IPS-20b (cell line): ENCODE measurements at regions not wholly inside any gene's neighbourhood (a gene's known extent, or its start where the extent isn't known, plus 50 kb on each side); places are given as distances from the start of the nearest gene placed in this dataset.
"Not testable (repeated sequence)": the region's sequence is repeated elsewhere in the genome, so short reads cannot be mapped to it uniquely, and the experiment has no call there.

Experiments
- H3K27ac ChIP-seq: one replicate; pipeline ENCODE4 v1.5.1; 2013; ENCODE audit warnings: low read length
- H3K27me3 ChIP-seq: 2 replicates; pipeline ENCODE4 v1.6.1; 2013; ENCODE audit warnings: mild to moderate bottlenecking, low read length, inconsistent platforms; ENCODE audit not compliant: insufficient read depth
- H3K36me3 ChIP-seq: 2 replicates; pipeline ENCODE4 v1.6.1; 2013; ENCODE audit warnings: low read depth, mild to moderate bottlenecking, inconsistent platforms, low read length, moderate library complexity; ENCODE audit not compliant: insufficient read depth
- H3K4me1 ChIP-seq: 2 replicates; pipeline ENCODE4 v1.6.1; 2013; ENCODE audit warnings: mild to moderate bottlenecking, control low read depth, inconsistent platforms, low read length, moderate library complexity; ENCODE audit not compliant: insufficient read depth
- H3K4me3 ChIP-seq: 2 replicates; pipeline ENCODE4 v1.5.1; 2013; ENCODE audit warnings: mild to moderate bottlenecking, low read length, inconsistent platforms
- H3K9ac ChIP-seq: 2 replicates; pipeline ENCODE4 v1.6.1; 2013; ENCODE audit warnings: low read depth, mild to moderate bottlenecking, inconsistent platforms, low read length, moderate library complexity
- H3K9me3 ChIP-seq: 2 replicates; pipeline ENCODE4 v1.6.1; 2013; ENCODE audit warnings: mild to moderate bottlenecking, low read depth, low read length, inconsistent platforms; ENCODE audit not compliant: insufficient read depth

DNA sequence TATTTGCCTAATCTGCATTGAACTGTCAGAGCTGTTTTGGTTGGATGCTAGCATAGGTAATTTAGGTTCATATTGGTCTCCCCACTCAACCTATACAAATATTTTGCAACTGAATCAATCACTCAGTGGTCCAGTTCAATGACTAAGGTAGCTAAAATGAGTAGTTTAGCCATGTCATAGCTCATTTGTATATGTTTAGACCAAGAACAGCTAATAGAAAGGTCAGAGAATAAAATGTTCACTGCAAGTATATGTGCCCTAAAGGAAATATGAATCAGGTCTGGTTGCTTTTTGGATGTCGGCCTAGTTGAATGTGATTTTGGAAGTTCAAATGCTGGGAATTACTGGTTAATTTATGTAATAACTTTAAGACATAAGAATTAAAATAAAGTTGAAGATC lies 883.9 kb downstream of the LRFN5 start:
- H3K4me1 ChIP-seq: no peaks in the 10 kb centered on the region
- no peak overlapping the region for H3K27ac ChIP-seq
- no peak overlapping the region for H3K4me3 ChIP-seq
- no peaks in the 10 kb centered on the region for H3K36me3 ChIP-seq
- no peak overlapping the region for H3K9ac ChIP-seq
- no peaks in the 10 kb centered on the region for H3K27me3 ChIP-seq
- H3K9me3 ChIP-seq: no peaks in the 10 kb centered on the region

DNA sequence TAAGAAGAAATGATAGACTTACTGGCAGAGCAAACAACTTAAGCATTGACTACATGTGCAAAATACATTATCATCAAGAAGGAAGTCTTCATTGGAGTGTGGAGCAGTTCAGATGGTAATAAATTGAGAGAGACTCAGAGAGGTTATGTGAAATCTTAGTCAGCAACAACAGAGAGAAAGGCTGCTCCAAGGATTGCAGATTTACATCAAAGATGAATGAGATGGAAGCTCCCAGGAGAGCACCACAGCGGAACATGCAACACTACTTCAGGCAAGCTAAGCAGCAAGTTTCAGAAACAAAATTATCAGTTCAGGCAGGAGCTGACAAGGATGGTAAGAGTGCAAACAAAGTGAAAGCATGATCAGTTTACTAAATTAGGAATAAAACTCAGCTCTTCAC lies 882.3 kb downstream of the LRFN5 start:
- H3K36me3 ChIP-seq: no peaks in the 10 kb centered on the region
- no peak overlapping the region for H3K9ac ChIP-seq
- no peaks in the 10 kb centered on the region for H3K9me3 ChIP-seq
- H3K4me1 ChIP-seq: no peaks in the 10 kb centered on the region
- no peak overlapping the region for H3K27ac ChIP-seq
- H3K4me3 ChIP-seq: no peak overlapping the region
- no peaks in the 10 kb centered on the region for H3K27me3 ChIP-seq

- H3K9me3 ChIP-seq, H3K36me3 ChIP-seq, H3K27me3 ChIP-seq, H3K9ac ChIP-seq, H3K4me1 ChIP-seq, H3K4me3 ChIP-seq, H3K27ac ChIP-seq: not testable (repeated sequence)
These were observed 875.8 kb downstream of the LRFN5 start for GRCh38 chr14:42482345-42482971.

DNA sequence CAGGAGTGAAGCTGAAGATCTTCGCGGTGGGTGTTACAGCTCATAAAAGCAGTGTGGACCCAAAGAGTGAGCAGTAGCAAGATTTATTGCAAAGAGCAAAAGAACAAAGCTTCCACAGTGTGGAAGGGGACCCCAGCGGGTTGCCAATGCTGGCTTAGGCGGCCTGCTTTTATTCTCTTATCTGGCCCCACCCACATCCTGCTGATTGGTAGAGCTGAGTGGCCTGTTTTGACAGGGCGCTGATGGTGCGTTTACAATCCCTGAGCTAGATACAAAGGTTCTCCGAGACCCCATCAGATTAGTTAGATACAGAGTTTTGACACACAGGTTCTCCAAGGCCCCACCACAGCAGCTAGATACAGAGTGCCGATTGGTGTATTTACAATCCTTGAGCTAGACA lies 875.0 kb downstream of the LRFN5 start:
- not testable (repeated sequence) for H3K27ac ChIP-seq, H3K9ac ChIP-seq, H3K4me1 ChIP-seq, H3K36me3 ChIP-seq, H3K27me3 ChIP-seq, H3K4me3 ChIP-seq, H3K9me3 ChIP-seq

GRCh38 chr14:42480255-42480654 lies 873.6 kb downstream of the LRFN5 start:
- no peak overlapping the region for H3K4me3 ChIP-seq
- H3K27me3 ChIP-seq: no peaks in the 10 kb centered on the region
- no peaks in the 10 kb centered on the region for H3K9me3 ChIP-seq
- H3K36me3 ChIP-seq: no peaks in the 10 kb centered on the region
- no peak overlapping the region for H3K9ac ChIP-seq
- H3K27ac ChIP-seq: no peak overlapping the region
- H3K4me1 ChIP-seq: no peaks in the 10 kb centered on the region; the same call in 1 of the 2 replicates

GRCh38 chr14:42475289-42475688 lies 868.6 kb downstream of the LRFN5 start:
- Histone ChIP-seq H3K27ac (no peak overlapping the region), H3K9ac (no peak overlapping the region), H3K36me3 (no peaks in the 10 kb centered on the region), H3K4me1 (no peaks in the 10 kb centered on the region; the same call in 1 of the 2 replicates), H3K4me3 (no peak overlapping the region; the same call in 1 of the 2 replicates), H3K9me3 (no peaks in the 10 kb centered on the region), H3K27me3 (no peaks in the 10 kb centered on the region)

- no peaks in the 10 kb centered on the region for H3K36me3 ChIP-seq
- no peaks in the 10 kb centered on the region; the same call in 1 of the 2 replicates for H3K4me1 ChIP-seq
- H3K9me3 ChIP-seq: no peaks in the 10 kb centered on the region
- no peak overlapping the region for H3K27ac ChIP-seq
- no peak overlapping the region for H3K4me3 ChIP-seq
- no peak overlapping the region for H3K9ac ChIP-seq
- H3K27me3 ChIP-seq: no peaks in the 10 kb centered on the region
These were observed 863.7 kb downstream of the LRFN5 start for GRCh38 chr14:42470427-42470719.

GRCh38 chr14:42469637-42470426 lies 863.2 kb downstream of the LRFN5 start:
- no peak overlapping the region for H3K27ac ChIP-seq
- H3K4me3 ChIP-seq: no peak overlapping the region
- no peaks in the 10 kb centered on the region; the same call in 1 of the 2 replicates for H3K4me1 ChIP-seq
- no peak overlapping the region for H3K9ac ChIP-seq
- H3K9me3 ChIP-seq: no peaks in the 10 kb centered on the region
- no peaks in the 10 kb centered on the region for H3K27me3 ChIP-seq
- H3K36me3 ChIP-seq: no peaks in the 10 kb centered on the region

- Histone ChIP-seq H3K36me3 (no peaks in the 10 kb centered on the region), H3K4me1 (no peaks in the 10 kb centered on the region; the same call in 1 of the 2 replicates), H3K4me3 (no peak overlapping the region), H3K27ac (no peak overlapping the region), H3K9me3 (no peaks in the 10 kb centered on the region), H3K27me3 (no peaks in the 10 kb centered on the region), H3K9ac (no peak overlapping the region)
These were observed 854.0 kb downstream of the LRFN5 start for GRCh38 chr14:42460673-42461072.

GRCh38 chr14:42459171-42459685 lies 852.6 kb downstream of the LRFN5 start:
- H3K9me3 ChIP-seq: no peaks in the 10 kb centered on the region; the same call in 1 of the 2 replicates
- H3K4me1 ChIP-seq: no peaks in the 10 kb centered on the region; the same call in 1 of the 2 replicates
- no peaks in the 10 kb centered on the region for H3K36me3 ChIP-seq
- no peak overlapping the region for H3K9ac ChIP-seq
- H3K27me3 ChIP-seq: no peaks in the 10 kb centered on the region
- H3K27ac ChIP-seq: no peak overlapping the region
- H3K4me3 ChIP-seq: no peak overlapping the region

DNA sequence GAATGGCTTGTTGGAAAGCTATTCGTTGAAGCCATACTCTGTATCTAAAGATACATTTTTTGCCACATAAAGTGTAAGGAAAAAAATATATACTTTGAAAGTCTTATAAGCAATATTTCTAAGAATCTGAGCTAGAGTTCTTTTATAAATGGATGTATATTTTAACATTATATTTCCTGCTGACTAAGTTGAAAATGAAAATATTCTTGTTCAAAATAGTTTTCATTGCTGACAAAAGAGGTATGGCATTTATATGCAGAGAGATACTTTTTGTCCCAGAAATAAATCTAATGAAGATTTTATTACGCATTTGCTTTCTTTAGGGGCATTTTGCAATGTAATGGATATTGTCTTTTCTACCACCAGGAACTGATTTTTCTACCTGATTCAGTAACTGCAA lies 834.9 kb downstream of the LRFN5 start:
- no peaks in the 10 kb centered on the region for H3K4me1 ChIP-seq
- no peaks in the 10 kb centered on the region for H3K36me3 ChIP-seq
- no peak overlapping the region for H3K4me3 ChIP-seq
- no peak overlapping the region for H3K27ac ChIP-seq
- no peaks in the 10 kb centered on the region for H3K27me3 ChIP-seq
- no peak overlapping the region for H3K9ac ChIP-seq
- no peaks in the 10 kb centered on the region for H3K9me3 ChIP-seq

DNA sequence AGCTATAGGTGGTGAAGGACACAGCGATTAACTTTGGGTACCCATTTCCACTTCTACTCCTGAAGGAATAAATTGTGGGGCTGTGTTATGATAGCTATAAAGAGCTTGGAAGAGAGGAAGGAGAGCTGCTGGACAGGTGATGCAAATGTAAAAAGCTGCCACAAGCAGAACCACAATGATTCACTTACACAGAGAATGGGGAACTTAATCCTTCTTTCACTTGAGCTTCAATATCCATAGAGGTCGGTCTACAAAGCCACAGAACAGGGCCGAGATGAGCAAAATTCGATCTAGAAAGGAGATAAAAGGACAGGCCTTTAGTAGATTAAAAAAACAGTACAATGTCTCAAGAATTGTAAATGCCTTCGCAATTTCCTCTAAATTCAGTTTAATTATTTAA lies 831.1 kb downstream of the LRFN5 start:
- H3K4me1 ChIP-seq: no peaks in the 10 kb centered on the region
- no peaks in the 10 kb centered on the region for H3K36me3 ChIP-seq
- H3K27me3 ChIP-seq: no peaks in the 10 kb centered on the region
- H3K27ac ChIP-seq: no peak overlapping the region
- no peaks in the 10 kb centered on the region for H3K9me3 ChIP-seq
- no peak overlapping the region for H3K9ac ChIP-seq
- no peak overlapping the region for H3K4me3 ChIP-seq
